COR-L47 (cell line): ENCODE measurements at regions not wholly inside any gene's neighbourhood (a gene's known extent, or its start where the extent isn't known, plus 50 kb on each side); places are given as distances from the start of the nearest gene placed in this dataset.
A peak's percentile ranks its signal among the peaks of the same experiment; 100 is the strongest.

Source experiments
- DNase-seq: peaks from one replicate; lab custom pipeline; 2025; lab: John Stamatoyannopoulos, UW

DNA sequence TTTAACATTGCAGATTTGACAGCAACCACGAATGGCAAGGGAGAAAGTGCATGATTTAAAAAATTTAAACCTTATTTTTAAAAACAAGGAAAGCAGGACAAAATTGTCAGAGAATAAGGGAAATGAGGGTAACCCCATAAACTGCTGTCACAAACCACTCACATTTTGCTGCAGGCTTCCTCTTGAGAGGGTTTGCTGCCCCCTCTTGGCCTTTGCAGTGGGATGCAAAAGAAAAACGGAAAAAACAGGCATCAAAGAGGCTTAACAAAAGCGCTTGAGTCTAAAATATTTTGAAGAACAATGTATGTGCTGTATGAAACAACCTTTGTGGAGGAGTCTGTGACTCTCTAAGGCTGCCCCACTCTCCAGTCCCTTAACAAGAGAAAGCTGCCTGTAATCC is 91.6 kb downstream of the TMX3 start:
- DNase-seq = peak; percentile 69

DNA sequence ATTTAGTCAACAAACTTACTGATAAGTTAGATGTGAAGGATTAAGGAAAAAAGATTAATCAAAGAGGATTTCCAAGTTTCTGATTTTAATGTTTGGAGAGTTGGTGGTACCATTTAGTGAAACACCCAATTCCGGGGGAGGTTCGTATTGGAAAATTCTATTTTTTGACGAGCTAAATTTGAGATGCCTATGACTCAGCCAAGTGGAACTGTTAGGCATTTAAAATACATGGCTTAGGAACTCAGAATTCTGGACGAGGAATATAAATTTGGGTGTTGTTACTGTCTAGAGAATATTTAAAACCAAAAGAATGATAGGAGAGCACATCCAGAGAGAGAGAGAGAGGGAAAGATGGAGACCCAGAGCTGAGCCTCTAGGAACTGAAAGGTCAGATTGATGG is 103.6 kb downstream of the TMX3 start:
- DNase-seq = no peak

DNA sequence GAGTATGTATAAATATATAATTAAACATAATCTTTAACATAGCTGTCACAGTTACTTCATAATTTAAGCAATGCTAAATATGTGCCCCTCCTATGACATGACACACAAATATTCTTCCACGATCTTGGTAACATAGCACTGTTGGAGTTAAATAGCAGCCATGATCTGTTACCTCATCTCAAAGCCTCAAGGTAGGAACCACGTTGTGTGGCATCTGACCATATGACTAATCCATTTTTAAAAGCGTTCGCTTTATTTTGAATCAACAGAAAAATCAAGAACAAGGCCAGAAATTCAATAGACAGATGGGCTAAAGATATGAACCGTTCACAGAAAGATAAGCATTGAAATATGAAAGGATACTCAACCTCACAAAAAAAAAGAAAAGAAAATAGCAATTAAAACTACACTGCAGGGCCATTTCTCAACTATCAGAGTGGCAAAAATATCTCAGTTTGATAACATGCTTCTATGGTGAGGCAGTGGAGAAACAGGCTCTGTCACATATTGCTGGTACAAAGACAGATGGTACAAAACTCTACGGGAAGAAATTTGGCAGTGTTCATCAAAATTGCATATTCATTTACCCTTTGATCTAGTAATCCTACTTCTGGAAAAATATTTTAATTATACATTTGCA is 105.9 kb downstream of the TMX3 start:
- no peak for DNase-seq

DNA sequence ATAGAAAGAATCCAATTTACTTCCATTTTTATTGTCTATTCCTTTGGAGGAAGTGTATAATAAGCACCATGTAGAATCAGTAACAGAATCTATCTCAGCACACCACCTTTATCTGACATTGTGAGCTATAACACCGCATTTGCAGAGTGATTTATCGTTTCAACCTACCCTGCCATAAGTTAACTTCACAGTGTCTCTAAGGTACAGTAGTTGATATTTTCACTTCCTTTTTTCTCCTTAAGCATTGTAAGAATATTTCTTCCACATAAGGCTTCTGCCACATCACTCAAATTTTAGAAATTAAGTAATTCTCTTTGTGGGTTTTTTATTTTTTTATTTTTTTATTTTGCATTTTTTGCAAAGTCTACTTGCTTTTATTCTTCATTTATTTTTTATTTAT is 107.1 kb downstream of the TMX3 start:
- DNase-seq = no peak

DNA sequence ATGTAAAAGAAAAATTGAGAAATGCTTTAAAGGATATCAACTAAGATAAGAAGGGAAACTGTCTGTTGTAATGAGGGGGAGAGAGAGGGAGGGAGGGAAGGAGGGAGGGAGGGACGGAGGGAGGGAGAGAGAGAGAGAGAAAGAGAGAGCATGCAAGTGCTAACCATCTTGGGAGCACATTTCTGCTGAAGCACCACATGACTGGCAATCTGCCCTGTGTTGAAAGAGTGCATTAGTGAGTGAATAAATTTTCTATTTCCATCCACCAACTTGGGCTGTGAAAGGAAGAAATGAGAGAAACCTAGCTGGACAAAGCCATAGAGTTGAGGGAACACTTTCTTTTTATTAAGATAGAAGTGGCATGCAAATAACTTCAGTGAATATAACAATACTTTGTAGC is 110.7 kb downstream of the TMX3 start:
- no peak for DNase-seq

DNA sequence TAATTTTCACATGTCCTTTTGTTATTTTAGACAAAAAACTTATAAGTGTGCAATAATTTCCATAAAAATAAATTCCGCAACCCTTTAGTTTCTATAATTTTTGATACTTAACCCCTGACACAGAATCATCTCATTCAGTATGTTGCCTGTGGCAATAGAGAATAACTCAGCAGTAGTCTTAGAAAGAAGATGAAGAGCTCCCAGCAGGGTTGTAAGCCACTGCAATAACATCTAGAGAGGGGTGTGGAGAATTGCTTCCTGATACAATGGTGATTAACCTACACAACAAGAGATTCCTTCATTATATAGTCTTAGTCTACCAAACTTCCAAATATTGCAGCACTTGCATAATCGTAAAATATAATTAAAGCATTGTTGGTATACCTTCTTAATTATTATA is 118.9 kb downstream of the TMX3 start:
- no peak for DNase-seq

DNA sequence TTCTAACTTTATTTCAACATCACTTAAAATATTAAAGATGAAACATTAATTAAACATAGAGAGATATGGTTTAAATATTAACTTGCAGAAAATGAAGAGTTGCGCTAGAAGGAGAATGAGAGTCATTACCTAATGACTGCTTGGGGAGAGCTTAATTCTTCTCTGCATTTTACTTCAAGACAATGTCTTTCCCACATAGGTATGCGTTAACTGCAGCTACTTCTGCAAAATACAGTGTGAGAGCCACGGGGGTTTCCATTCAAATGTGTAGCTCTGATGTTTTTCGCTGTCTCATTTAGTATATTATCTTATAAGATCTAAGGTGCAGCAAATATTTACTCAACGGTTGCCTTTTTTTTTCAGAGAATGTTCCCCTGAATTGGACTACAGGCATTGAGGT is 126.7 kb downstream of the TMX3 start:
- no peak for DNase-seq

DNA sequence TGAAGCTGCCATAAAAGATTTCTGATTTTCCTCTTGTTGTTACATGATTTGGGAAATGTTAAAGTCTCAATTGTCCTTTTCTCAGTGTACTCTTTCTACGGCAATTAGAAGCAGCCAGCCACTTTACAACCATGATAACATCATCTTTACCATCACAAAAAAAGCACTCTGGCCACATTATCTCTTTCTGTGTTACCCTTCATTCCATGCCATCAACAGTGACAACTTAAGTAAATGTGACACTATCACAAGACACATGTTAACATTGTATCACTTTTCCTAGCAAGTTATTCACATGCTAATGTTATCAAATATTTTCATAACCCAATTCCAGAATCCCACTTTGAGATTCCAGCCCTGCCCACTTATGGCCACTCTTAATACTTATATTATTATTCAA is 131.2 kb downstream of the TMX3 start:
- DNase-seq = no peak

DNA sequence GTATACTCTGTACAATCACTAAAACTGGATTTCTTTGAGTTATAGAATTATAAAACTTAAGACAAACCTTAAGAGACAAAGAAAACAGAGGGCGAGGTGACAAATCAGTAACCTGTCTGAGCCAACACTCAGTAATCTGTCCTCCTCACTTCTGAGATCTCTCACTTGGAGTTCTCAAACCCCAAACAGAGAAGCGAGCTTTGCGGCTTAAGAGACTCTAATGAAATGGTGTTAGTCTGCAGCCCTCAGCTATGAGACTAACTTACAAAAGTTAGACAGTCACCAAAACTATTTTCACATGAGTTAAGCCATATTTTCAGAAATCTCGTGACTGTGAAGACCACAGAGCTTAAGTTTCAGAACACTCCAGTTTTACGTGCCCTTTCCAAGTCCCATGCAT is 140.6 kb downstream of the TMX3 start:
- no peak for DNase-seq

DNA sequence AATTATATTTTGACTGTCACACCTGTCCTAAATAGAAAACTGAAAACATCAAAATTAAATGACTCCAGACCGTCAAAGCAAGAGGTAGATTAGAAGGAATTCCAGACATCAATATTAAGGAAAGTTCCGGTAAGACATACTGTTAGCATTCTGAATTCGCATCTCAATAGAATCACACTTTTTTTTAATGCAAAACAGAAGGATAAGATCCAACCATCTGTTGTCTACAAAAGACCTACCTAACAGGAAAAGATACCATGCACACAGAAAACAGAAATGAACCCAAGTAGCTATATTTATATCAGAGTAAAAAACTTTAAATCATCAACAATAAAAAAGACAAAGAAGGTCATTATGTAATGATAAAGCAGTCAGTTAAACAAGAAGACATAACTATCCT is 145.0 kb downstream of the TMX3 start:
- no peak for DNase-seq

DNA sequence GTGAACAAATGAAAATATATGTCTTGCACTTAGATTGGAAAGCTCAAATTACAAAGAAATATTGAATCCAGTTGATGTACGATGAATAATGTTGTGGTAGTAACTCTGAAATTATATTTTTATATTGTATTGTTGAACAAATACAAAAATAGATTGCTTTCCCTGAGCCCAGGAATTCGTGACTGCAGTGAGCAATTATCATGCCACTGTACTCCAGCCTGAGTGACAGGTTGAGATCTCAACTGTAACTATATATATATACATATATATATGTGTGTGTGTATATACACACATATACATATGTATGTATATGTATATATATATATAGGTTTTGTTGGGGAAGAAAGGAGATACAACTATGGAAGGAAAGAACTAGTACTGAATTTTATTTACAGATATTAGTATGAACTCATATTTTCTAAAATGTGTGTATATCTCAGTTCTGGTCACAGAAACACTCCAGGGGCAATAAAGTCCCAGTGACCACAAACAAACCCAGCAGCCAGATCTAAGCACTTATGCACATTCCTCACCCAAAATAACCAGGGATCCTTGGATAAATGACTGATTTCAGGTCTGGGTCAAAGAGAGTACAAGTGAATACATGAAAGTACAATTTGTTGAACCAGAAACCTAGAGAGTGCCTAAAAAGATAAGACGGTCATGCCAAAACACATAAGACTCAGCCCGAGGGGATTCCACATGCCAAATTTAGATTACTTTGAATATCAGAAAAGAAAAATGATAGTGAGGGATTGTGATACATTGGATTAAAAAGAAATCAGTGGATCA is 146.3 kb downstream of the TMX3 start:
- DNase-seq = no peak

DNA sequence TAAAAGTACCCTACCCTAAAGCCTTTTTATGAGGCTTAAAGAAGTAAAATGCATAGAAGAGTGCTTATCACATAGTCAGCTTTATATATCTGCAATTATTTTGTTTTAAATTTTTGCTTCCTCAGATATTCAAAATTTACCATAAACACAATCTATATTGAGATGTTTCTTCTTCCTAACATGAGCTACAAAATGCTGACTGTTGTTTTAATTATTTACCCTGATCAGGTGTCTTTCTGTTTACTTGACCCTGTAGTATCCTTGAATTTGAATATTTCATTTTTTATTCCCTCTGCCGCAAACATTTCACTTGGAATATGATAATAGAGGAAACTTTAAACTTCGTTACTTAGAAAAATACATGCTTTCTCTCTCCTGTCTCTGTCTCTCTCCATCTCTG is 147.9 kb downstream of the TMX3 start:
- DNase-seq = no peak

DNA sequence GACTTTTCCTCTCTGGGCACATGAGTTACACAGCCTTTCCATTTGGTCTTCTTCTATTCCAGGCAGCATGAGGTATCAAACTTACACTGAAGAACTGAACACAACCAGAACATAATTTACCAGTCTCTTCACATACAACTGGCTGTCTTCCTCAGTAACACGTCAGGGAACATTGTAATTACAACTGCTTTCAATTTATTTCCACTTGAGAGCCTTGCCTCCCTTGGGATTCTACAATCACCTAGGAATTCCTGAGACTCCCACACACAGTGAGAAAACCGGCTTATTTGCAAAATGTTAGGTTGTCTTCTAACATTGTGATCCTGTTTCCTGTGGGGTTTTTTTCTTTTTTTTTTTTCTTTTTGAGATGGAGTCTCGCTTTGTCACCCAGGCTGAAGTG is 149.9 kb downstream of the TMX3 start:
- DNase-seq = no peak

DNA sequence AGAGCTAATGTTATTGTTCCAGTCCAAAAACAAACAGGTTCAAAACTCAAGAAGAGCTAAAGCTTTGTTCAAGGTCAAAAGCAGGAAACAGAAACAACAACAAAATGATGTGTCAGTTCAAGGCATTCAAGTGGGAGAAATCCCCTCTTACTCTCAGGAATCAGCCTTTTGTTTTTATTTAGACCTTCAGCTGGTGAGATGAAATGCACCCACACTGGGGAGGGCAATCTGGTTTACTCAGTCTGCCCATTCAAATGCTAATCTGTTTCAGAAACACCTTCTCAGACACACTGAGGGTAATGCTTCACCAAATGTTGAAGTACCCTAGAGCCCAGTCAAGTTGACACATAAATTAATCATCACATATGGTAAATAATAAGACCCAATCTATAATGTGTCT is 150.6 kb downstream of the TMX3 start:
- DNase-seq = no peak

DNA sequence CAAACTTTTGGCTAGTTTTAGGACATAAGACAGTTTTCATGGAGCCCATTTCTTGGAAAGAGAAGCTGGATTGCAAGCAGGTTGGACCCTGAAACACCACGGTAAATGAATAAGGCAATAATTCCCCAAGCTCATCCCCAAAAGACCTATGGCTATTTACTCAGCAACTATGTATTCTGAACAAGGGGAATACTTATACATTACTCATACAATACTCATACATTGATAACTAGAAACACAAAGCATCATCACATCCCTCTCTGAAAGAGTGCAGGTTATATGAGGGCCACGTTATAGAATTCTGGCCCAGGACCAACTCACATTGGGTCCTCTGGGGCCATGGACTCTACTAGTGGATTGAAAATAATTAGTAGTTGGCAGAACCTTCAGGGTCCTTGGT is 154.8 kb downstream of the TMX3 start:
- DNase-seq = no peak

DNA sequence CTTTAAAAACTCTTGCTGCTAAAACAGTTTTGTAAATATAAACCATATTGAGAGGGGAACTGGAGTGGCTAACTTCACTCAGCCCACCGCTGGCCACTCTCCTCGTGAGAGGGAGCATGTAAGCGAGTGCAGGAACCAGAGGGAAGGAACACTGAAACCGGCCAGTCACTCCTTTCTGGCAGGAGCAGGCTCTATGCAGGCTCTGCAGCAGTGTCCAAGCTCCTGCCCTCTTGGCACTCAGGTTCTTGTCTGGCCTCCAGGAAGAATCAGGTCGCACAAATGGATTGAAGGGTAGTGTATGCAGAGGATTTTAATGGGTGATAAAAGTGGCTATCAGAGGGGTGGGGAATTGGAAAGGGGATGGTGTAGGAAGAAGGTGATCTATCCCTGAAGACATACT is 157.7 kb downstream of the TMX3 start:
- DNase-seq = no peak

DNA sequence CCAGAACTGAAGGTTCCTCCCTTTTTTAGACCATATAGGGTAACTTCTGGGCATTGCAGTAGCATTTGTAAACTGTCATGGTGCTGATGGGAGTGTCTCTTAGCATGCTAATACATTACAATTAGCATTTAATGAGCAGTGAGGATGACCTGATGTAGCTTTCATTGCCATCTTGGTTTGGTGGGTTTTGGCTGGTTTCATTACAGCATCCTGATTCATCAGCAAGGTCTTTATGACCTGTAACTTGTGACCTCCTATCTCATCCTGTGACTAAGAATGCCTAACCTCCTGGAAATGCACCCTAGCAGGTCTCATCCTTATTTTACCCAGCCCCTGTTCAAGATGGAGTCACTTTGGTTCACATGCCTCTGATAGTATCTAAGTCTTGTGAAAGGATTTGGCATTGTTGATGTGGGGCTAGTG is 159.0 kb downstream of the TMX3 start:
- no peak for DNase-seq

DNA sequence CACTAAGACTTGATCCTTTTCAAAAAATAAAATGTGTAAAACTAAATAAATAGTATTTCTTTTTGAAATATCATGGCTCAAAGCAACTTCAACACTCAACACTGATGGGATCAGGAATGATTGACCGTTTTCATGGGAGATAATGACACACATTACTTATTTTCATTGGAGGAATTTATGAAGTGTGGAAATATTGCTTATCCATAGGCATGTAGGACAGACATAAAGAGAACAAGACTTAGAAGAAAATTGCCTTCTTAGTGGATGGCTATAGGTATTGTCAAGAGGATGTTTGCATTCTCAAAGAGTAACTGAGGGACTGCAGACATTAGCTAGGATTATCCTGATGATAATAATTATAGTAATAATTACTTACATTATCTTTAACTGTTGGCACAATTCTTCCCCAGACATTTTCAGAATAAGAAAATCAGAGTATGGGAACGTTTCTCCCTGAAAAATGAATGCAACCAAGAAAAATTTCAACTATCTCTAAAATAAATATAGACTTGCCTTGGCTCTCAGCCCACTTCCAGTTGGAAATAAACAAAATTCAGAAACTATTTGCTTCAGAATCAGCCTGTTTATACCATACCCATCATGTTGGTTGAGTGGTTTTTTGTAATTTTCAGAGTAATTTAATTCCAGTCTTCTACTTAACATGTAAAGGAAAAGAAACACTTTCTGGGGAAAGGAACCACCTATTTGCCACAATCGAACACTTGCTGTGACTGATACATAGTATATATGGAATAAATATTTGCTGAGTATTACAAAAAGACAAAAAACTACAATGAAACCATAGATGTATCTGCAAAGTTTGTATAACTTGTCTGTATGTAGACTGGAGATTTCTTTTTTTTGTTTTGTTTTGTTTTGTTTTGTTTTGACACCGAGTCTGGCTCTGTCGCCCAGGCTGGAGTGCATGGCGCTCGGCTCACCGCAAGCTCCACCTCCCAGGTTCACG is 165.7 kb downstream of the TMX3 start:
- no peak for DNase-seq

DNA sequence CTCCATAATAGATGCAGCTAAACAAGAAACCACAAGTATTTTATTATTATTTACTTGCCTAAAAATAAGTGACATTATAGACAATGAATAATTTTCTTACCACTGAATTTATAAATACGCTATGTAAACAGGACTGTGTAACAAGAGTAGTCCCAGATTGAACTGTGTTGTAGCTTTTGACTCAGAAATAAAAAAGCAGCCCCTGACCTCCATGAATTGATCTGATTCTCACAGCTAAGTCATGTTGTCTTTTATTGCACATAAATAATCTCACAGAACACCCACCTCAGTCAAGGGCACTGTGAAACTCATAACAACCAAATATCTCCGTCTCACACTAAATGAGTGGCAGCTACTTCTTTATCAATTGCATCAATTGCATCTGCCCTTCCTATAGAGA is 171.6 kb downstream of the TMX3 start:
- DNase-seq = no peak

DNA sequence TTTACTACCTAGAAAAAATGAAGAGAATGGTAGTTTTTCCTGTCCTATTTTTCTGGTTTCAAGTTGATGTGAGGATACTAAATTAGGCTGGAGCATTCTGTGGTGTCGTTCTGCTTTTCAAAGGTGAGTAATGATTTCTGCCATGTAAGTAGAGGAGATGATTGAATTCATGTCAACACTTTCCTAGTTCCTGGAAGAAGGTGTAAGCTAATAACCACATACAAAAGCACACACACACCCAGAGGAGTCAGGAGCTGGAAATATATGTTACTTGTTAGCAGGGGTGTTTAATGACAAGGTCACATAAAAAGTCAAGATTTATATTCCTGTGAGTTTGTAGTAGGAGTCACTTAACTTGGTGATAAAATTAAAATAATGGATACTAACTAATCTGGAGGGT is 172.1 kb downstream of the TMX3 start:
- no peak for DNase-seq

DNA sequence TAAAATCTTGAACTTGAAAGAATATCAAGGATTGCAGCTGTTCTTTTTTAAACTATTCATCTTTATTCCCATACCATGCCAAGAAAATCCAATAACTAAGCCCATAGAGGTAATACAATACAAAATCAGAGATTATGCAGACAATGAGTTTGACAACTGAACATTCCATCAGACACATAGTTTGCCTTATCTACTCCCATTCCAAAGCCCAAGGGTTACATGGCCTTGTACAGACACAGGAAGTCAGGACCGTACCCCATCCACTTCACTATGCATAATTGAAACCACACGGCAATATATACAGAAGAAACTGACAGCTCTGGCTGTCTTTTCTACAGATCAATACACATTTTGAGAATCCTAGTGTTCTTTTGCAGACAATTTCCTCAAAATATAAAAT is 181.3 kb downstream of the TMX3 start:
- DNase-seq = no peak

DNA sequence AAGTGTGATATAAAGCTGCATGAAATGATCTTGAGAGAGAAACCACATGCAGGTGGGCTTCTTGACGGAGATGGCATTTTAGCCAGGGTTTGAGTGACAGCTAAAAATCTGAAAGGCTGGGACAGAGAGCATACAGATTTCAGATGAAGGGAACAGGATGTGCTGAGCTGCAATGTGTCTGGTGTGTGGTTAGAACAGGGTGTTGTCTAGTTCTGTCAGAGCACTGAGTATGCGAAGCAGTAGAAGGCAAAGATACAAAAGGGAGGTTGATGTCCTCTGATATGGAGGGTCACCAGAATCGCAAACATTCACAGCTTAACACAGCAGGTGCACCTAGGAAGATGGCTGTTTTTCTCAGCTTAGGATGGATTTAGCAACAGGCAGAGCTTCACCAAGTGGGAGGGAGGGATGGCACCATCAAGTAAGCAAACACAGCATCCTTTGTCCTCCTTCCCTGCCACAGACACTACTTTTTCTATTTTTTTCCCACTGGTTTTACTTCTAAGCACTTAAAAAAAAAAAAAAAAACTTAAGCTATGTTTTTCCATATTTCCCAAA is 182.5 kb downstream of the TMX3 start:
- DNase-seq = peak; percentile 35

DNA sequence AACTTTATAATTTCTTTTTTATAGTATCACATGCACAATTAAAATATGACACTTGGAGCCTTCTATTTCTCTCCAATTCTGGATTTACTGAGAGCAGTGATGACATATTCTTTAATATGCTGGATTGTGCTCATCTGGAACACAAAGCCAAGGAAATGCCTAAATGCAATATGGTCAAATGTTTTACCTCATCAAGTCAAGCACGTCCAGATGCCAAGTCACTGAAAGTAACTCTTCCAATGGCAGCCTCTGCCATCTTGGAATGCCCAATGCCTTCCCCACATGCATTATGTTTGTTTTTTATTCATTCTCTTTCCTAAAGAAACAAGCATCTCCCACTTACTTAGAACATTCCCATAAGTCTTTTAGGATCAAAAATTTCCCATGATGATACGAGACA is 189.8 kb downstream of the TMX3 start:
- DNase-seq = no peak
